ENCODE measurements at regions not wholly inside any gene's neighbourhood (a gene's known extent, or its start where the extent isn't known, plus 50 kb on each side); places are given as distances from the start of the nearest gene placed in this dataset.
"Not testable (repeated sequence)": the region's sequence is repeated elsewhere in the genome, so short reads cannot be mapped to it uniquely, and the experiment has no call there.

DNA sequence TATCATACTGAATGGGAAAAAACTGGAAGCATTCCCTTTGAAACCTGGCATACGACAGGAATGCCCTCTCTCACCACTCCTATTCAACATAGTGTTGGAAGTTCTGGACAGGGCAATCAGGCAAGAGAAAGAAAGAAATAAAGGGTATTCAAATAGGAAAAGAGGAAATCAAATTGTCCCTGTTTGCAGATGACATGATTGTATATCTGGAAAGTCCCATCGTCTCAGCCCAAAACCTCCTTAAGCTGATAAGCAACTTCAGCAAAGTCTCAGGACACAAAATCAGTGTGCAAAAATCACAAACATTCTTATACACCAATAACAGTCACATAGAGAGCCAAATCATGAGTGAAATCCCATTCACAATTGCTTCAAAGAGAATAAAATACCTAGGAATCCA, 171.9 kb upstream of the CDKN2B start:
- TF ChIP-seq, protein P1, sequence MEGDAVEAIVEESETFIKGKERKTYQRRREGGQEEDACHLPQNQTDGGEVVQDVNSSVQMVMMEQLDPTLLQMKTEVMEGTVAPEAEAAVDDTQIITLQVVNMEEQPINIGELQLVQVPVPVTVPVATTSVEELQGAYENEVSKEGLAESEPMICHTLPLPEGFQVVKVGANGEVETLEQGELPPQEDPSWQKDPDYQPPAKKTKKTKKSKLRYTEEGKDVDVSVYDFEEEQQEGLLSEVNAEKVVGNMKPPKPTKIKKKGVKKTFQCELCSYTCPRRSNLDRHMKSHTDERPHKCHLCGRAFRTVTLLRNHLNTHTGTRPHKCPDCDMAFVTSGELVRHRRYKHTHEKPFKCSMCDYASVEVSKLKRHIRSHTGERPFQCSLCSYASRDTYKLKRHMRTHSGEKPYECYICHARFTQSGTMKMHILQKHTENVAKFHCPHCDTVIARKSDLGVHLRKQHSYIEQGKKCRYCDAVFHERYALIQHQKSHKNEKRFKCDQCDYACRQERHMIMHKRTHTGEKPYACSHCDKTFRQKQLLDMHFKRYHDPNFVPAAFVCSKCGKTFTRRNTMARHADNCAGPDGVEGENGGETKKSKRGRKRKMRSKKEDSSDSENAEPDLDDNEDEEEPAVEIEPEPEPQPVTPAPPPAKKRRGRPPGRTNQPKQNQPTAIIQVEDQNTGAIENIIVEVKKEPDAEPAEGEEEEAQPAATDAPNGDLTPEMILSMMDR (IDR thresholded peaks at IDR 0.05) = not testable (repeated sequence)
- TF ChIP-seq POLR2A (IDR thresholded peaks at IDR 0.05) = not testable (repeated sequence)

All from prostate gland (tissue), 2 donors.